ENCODE measurements at regions not wholly inside any gene's neighbourhood (a gene's known extent, or its start where the extent isn't known, plus 50 kb on each side); places are given as distances from the start of the nearest gene placed in this dataset.

- TF ChIP-seq CTCF (IDR thresholded peaks at IDR 0.05; ENCODE audit: low read depth, low read length) (no peak), MYC (IDR thresholded peaks at IDR 0.05; ENCODE audit: low read depth, low read length) (no peak), POLR2A (IDR thresholded peaks at IDR 0.05; ENCODE audit: extremely low read depth, insufficient read length) (no peak)
Observed at GRCh38 chr5:136890431-136891148, 525.2 kb upstream of the TRPC7 start.

All from NB4 (cell line).